Skin epidermis (tissue), 12 donors: ENCODE measurements at regions not wholly inside any gene's neighbourhood (a gene's known extent, or its start where the extent isn't known, plus 50 kb on each side); places are given as distances from the start of the nearest gene placed in this dataset.

Experiments
- H3K27ac ChIP-seq, 21 experiments: fragments of 200-600 bp; sonication (generic) in 11 of 21; one replicate each; pipeline ENCODE4 v1.5.0; 2020; ENCODE audit warnings: mild to moderate bottlenecking in 3 of 21, inconsistent platforms in 2 of 21, moderate library complexity in 2 of 21
- H3K4me3 ChIP-seq, 7 experiments: fragments of 200-600 bp; sonication (generic) in 2 of 7; one replicate each; pipeline ENCODE4 v1.5.0; 2020; ENCODE audit warnings: inconsistent platforms in 2 of 7, mild to moderate bottlenecking in 2 of 7, moderate library complexity in 1 of 7

DNA sequence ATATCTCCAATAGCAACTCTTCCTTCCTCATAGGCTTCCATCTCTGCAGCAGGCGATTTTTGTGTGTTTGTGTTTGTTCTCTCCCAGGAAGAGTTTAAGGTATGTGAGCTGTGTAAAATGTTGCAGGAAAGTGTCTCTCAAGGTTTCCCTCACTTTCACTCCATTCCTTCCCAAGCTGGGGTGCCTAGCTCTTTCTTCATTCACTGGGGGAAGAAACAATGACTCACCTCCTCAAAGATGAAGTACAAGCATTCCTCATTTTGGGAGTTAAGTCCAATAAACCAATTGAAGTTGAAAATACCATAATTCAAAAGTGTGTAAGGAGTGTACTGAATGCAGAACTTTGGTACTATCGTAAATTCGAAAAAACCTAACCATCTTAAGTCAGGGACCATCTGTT, 422.7 kb upstream of the CFAP20DC start:
- H3K4me3 ChIP-seq = no peak overlapping the region
- H3K27ac ChIP-seq = no peak overlapping the region

DNA sequence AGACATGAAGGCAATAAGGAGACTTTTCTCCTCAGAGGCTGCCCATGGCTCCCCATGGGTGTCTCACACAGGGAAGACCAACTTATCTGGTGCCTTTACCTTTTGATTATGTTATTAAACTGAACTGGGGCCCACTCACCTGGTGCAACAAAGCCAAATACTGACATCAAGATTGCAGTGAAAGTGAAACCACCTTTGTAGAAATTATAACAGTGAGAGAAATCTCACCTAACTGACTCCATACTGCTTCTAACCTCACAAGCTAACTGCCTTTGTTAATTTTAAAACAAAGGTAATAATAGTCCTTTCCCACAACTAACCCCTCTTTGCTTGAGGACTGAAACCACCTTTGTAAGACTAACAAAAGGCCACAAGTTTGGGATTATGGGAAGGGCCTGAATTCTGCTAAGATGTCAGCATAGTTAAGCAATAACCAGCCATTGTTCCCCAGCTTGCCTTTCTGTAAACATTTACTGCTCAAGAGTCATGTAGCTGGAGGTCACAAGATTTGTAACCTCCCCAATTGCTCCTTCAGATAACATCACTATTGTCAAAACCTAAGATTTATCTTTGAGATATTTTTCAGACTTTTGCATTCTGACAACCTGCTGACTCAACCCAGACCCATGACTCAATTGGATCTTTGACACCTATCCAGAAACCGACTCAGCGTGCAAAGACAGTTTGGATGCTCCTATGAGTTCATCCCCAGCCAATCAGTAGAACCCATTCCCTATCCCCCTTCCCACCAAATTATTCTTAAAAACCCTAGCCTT, 420.3 kb upstream of the CFAP20DC start:
- Histone ChIP-seq H3K27ac (no peak overlapping the region), H3K4me3 (no peak overlapping the region)

DNA sequence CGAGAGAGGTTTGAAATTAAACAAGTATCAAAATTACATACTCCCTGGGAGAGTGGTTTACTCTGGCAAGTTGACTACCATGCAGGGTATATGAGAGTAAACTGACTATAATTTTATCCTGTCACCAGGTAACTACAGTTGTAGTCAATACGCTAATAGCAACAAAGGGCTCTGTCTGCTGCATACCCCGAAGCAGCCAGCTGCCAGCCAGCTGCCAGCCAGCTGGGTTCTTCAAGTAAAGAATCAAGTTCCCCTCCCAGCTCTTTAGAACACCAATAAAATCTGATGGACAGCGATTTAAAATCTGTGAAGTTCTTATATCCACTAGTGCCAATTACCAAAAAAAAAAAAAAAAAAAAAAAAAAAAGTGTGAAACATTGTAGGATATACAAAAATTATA, 417.7 kb upstream of the CFAP20DC start:
- Histone ChIP-seq H3K27ac (no peak overlapping the region), H3K4me3 (no peak overlapping the region)

DNA sequence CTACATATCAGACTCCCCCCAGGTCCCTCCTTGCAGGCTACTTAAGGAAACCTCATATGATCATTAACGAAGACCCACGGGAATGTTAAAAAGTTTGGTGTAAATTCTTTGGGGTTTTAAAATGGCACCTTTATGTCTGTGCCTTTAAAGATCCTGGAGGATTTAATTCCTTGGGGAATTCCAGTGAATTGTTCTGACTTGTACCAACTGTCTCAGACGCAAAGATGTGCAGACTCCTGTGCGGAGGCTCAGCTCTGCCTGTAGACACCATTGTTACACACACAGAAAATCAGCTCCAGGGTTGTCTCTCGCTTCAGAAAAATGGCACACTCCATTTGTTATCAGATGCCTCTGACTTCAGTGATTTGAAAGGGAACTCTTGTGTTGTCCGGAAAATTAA, 414.4 kb upstream of the CFAP20DC start:
- peak overlapping the region in 2 of 21 experiments; percentile 2 to 24 for H3K27ac ChIP-seq
- H3K4me3 ChIP-seq = no peak overlapping the region

DNA sequence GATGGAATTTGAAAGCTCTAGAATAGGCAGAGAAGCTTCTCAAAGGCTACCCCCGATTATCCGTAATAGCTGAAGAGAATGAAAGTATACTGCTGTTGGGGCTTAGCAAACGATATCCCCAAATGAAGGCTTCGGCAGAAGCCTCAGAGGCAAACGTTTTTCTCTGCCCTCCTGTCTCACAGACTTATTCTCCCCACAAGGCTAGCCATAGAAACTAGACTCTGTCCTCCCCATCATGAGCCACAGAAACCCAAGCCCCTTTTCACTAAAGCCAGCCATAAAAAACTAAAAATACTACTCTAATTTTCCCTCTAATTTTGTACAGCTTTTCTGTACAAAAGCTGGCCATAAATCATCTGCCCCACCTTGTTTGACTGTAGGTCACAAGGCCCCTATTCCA, 413.4 kb upstream of the CFAP20DC start:
- no peak overlapping the region for H3K27ac ChIP-seq
- H3K4me3 ChIP-seq = no peak overlapping the region

DNA sequence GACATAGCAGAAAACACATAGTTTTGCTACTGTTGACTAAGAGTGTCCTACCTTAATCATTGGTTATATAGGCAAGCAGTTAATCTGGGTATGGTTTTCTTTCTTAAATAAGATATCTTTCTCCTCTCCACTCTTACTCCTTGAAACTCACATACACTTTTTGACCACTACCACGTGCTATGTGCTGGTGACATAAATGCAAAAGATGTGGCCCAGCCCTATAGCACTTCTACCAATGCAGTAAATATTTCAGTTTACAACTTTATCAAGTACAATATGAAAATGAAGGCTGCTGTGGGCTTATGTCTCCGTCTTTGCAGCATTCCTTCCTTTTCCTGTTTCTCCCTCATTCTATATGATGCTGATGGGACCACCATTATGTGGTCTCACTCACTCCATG, 410.2 kb upstream of the CFAP20DC start:
- H3K27ac ChIP-seq = no peak overlapping the region
- no peak overlapping the region for H3K4me3 ChIP-seq

DNA sequence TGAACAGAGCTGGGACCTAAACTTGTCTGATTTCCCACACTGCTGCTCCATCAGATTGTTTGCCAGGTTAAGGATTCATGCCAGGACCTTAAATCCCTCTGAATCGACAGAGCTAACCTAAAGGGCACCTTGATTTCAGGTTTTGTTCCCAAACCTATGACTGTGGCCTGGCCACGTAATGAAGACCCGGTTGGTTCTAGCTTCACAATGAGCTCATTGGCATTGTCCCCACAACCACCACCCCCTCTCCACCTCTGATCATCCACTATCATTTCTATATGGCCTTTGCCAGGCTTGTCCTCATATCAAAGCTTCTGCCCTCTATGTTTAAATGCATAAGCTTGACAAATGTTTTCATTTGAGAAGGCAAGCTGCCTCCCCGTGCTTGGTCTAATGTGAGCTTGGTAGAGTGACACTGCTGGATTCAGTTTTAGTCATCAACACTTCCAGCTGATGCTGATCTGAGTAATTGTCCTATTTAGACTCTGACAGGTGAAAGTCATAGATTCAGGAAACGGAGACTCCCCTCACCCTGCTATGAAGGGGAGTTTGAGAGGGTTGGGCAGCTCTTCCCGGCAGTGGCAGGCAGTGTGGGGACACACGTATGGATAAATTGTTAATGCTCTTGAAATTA, 407.1 kb upstream of the CFAP20DC start:
- Histone ChIP-seq H3K4me3 (no peak overlapping the region), H3K27ac (no peak overlapping the region)

DNA sequence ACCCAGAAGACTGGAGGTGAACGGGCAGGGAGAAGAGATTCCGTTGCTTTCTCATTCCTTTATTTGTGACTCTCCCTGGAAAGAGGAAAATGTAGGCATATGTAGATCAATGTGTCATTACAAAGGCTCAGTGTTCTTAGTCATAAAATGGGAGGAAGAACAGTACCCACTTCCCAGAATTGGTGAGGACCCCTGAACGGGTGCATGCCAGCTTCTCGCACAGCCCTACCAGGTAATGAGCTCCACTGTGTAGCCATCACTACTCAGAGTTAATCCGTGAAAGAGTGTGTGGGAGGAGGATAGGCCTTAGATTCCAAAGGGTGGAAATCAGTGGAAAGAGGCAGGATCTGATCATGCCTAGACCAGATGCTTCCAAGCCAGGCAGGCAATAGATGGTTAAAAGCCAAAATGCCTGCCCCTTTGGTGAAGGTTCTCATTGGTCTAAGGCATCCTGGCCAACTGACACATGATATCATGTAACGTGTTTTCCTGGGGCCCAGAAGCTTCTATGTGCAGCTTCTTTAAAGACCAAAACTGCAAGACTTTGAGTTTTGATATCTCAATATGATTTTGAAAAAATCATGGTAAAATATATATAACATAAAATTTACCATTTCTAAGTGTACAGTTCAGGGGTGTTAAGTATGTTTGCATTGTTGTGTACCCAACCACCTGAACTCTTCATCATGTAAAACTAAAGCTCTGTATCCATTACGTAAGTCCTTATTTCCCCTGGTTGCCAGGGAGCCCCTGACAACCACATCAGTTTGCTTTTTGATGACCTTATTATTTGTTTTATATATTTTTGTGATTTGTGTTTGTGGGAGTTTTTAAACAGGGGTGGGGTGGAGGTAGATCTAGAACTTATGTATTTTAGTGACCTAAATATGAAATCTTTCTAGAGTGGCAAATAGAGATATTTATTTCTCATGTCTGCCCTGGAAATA, 402.2 kb upstream of the CFAP20DC start:
- Histone ChIP-seq H3K4me3 (no peak overlapping the region), H3K27ac (peak overlapping the region in 15 of 21 experiments; percentile 3 to 88 (median 61))

DNA sequence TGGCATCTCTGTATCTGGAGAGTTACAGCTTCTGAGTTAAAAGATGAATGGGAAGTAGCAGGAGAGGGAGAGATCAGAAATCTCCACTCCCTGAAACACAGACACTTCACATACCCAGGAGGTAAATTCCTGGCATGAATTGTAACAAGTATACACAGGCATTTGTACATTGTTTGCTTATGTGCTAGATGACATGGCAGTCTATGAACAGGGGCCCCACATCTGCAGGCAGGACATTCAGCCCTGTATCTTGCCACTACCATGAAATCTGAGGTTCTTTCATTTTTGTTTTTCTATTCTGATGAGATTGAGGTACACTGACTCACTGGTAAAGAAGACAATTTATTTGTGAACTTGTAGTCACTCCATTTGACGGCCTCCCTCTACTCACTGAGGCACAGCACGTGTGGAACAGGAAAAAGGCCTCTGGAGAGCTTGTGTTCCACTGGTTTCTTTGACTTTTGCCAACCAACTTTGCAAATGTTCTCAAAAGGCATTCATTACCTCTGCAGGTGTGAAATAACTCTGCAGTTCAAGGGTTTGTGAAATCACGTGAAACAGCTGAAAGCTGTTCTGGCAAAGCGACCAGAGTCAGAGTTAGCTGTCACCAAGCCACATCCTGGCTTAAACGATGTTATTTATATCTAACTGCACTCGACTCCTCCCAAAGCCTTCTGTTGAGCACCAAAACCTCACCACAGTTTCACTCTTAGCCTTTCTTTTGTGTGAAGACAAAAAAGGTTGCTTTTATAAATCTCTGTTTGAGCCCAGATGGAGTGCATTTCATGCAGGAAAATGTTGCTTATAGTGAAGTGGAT, 401.3 kb upstream of the CFAP20DC start:
- peak overlapping the region in 16 of 21 experiments; percentile 3 to 88 (median 55) for H3K27ac ChIP-seq
- no peak overlapping the region for H3K4me3 ChIP-seq

DNA sequence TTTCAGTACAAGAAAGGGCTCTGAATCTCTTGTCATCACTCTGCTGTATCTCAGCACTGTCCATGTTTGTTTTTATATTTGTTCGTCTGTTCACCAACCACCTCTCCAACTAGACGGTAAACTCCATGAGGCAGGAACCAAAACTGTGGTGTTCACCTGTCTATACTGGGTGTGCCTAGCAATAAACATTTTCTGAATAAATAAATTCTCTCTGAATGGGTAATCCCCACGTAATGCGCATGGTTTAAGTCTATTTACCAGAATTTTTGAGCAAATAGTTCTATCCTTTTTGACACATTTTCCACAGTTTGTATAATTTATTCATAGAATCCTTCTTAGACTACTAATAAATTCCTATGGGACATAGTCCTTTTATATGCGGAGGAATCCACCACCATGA, 400.6 kb upstream of the CFAP20DC start:
- H3K4me3 ChIP-seq = no peak overlapping the region
- H3K27ac ChIP-seq = peak overlapping the region in 9 of 21 experiments; percentile 30 to 88 (median 71)

DNA sequence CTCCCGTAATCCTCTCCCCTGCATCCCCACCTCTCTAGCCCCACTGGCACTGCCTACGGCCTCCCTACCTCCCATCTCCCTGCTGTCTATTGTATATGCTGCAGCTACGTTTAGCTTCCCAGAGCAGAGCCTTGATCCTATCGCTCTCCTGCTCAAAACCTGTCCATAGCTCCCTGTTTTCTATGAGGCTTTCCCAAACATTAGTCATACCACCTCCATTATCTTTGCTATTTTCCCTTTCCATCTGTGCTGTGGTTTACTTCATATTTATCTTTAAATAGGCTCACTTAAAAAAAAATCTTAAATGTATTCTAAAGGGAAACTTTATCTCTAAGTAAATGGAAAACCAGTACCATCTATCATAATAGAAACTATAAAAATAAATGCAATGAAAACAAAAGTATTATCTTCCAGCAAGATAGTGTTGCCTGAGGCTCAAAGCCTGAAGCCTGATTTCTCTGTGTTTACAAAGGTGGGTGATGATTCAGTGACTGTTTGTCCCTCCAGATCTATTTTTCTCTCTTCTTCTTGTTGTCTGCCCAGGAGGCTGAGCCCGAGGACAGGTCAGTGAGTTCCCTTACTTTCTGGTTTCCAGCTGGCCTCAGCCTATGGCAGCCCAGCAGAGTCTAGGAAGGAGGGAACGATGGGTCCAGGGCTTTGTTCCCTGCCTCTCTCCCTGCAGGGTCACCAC, 397.1 kb upstream of the CFAP20DC start:
- Histone ChIP-seq H3K27ac (no peak overlapping the region), H3K4me3 (no peak overlapping the region)

DNA sequence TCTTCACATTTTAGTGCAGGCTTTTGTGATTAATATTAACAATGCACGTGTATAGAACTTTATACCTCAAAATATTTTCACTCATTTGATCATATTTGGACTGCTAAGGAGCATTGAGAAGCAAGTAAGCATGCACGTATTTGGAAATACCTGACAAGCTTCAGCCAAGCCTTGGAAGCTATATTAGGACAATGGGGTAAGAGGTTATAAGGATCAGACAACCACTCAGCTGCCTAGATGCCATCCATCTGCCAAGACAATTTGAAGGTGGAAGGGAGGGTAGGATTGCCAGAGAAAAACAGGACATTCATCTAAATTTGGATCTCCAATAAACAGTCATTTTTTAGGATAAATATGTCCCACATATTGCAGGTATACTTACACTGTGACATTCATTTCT, 394.9 kb upstream of the CFAP20DC start:
- Histone ChIP-seq H3K27ac (peak overlapping the region in 2 of 21 experiments; percentile 74 to 81), H3K4me3 (no peak overlapping the region)

DNA sequence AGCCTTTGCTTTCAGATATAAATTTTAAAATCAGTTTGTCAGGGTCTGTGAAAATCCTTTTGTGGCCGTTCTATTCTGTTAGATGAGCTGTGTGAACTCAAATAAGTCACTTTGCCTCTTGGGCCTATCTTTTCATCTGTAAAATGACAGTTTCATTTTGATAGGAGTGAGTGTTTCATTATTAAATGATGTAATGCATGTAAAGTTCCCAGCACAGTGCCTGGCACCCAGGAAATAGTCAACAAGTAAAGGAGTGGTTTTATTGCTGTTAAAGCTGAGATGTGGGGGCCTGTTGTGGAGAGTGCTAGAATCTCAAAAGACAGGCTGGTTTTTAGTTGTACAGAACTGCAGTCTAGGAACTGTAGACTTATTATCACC, 394.5 kb upstream of the CFAP20DC start:
- Histone ChIP-seq H3K27ac (peak overlapping the region in 6 of 21 experiments; percentile 17 to 81 (median 40)), H3K4me3 (no peak overlapping the region)

DNA sequence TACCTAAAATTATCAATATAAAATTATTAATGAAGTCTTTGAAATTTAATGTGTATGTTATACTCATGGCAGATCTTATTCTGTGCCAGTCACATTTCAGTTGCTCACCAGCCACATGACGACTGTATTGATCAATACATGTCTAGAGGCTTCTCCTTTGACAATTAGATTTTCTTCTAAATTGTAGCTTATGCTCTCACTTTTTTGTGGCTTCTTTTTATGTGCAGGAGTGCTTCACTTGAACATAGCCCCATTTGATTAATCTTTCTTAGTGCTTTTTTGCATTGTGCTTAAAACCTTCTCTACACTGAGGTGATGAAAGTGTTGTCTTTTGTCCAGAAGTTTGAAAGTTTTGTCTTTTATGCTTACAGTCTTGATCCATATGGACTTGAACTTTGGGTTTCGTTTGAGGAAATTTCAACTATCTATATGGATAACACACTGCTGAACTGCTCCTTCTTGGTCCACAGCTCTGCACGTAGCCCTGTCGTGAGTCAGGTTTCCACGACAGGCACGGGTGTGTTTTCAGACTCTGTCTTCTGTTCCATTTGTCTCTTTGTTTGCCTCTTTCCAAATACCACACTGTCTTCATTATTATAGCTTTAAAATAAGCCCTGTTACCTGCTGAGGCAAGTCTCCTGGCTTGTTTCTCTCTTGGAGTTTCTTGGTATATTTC, 393.9 kb upstream of the CFAP20DC start:
- H3K4me3 ChIP-seq = no peak overlapping the region
- H3K27ac ChIP-seq = peak overlapping the region in 6 of 21 experiments; percentile 17 to 81 (median 40)

DNA sequence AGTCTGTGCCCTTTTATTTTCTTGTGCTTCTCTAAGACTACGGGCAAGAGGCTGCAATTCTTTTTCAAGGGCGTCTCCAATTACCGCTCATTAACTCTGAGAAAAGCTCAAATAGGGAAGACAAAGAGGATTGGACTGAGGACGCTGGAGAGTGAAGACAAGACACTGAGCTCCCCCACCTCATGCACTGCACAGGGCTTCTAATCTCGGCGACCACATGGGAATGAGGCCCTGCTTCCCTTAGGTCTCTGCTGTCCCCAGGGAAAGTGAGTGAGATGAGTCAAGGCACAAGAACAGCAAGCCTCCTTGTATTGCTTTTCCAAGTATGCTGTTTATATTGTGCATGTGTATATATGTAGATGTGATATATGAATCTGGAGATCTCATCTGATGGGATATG, 392.2 kb upstream of the CFAP20DC start:
- no peak overlapping the region for H3K4me3 ChIP-seq
- no peak overlapping the region for H3K27ac ChIP-seq

DNA sequence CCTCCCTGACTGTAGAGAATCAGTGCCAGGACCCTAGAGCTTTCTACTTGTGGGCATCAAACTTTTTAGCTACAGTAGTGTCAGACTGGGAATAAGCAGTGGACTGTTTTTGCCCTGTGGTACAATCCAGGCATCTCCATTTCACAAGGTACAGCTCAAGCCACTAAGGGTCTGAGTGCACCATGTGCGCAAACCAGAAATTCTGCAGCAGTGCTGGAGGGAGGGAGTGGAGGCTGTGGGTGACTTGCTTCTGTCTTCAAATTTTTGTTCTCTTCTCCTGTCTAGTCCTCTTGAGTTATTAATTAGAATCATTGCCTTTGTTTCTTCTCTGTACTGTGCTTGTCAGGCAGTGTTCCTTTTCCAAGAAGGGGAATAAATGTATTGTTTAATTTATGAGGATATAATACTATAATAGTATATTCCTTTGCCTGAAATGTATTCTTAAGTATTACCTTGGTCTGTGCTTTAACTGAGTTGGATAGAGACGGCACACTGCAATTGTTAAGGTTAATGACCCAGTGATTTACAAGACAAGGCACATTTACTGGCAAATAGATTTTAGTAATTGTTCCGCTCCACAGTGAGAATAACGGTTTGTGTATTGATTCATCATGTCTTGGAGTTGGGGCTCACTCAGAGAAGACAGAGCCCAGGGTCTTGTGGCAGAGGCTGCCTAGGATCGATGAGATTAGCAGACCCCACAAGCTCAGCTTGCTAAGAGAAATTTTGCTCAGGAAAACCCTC, 390.6 kb upstream of the CFAP20DC start:
- Histone ChIP-seq H3K27ac (no peak overlapping the region), H3K4me3 (no peak overlapping the region)

DNA sequence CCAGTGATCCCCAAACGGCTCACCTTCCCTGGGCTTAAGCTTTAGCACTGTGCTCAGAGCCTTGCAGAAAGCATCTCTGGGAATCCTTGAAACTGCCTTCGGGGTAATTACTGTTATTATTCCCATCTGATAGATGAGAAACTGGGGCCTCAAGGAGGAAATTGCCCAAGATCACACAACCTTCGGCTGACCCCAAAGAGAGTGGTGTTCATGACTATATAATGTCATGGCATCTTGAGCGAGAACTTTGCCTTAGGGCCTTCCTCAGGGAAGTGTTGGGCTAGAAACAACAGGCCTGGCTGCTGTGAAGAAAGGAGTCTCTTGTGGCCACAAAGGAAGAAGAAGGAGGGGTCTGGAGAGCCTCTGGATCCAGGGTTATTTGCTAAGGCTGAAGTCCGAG, 388.7 kb upstream of the CFAP20DC start:
- Histone ChIP-seq H3K27ac (no peak overlapping the region), H3K4me3 (no peak overlapping the region)
